ENCODE measurements at regions not wholly inside any gene's neighbourhood (a gene's known extent, or its start where the extent isn't known, plus 50 kb on each side); places are given as distances from the start of the nearest gene placed in this dataset.

DNA sequence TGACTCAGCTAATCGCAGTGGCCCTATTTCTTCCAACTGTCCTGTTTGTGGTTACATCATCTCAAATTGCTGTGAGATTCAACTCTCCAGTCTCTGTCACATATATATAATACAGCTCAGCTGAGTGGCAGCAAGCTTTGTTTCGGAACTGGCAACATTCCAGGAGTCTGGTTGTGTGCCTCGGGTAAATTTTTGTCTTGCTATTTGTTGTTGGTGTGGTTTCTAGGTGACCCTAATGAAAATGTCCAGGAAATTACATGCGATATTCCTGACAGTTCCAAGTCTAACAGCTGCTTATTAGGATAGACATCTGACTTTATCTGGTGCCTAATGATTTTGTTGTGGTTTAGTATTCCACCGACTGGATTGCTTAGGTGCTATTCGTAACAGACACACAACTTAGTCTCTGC, 581.8 kb downstream of the CD109 start:
- no peak overlapping the region for H3K27ac ChIP-seq
- ChIA-PET CTCF (interaction anchor here (0.6 to 0.8 kb wide), 2 partner anchors 11 to 76 kb away, joined by 3 read pairs; no protein-coding TSS in a partner anchor), POLR2A (ENCODE audit: low non-redundant PET) (no interaction called here)
- DNase-seq (ENCODE audit: low spot score): no peak
- no peak for TF ChIP-seq CTCF (conservative IDR thresholded peaks at IDR 0.05; ENCODE audit: low read depth)

DNA sequence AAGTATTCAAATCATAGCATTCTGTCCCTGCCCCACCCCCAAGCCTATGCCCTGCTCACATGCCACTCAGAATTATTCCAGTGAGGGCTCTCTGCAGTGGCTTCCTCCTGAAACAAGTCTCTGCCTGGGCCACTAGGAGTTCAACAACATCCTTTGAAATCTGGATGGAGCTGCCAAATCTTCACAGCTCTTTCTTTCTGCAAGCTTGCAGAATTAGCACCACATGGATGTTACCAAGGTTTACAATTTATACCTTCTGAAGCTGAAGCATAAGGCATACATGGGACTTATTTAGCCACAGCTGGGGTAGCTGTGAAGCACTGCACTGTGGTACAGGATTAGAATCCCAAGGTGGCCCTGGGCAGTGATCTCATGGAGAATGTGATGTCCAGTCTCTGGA, 577.5 kb downstream of the CD109 start:
- POLR2A ChIA-PET (ENCODE audit: low non-redundant PET): no interaction called here
- DNase-seq (ENCODE audit: low spot score): no peak
- no peak overlapping the region for H3K27ac ChIP-seq
- CTCF ChIA-PET: no interaction called here
- TF ChIP-seq CTCF (conservative IDR thresholded peaks at IDR 0.05; ENCODE audit: low read depth): no peak

DNA sequence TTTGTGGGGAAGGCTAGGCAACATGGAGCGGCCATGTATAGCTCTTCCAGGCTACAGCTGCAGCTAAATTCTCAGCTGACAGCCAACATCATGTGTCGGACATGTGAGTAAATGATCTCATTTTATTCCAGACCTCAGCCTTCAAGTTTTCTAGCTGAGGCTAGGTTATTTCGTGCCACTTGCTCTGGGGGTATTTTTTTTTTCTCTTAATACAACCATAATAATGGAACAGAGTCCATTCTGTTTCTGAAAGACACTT, 573.5 kb downstream of the CD109 start:
- no peak for TF ChIP-seq CTCF (conservative IDR thresholded peaks at IDR 0.05; ENCODE audit: low read depth)
- no peak for DNase-seq (ENCODE audit: low spot score)
- POLR2A ChIA-PET (ENCODE audit: low non-redundant PET): no interaction called here
- CTCF ChIA-PET: no interaction called here
- H3K27ac ChIP-seq: no peak overlapping the region

DNA sequence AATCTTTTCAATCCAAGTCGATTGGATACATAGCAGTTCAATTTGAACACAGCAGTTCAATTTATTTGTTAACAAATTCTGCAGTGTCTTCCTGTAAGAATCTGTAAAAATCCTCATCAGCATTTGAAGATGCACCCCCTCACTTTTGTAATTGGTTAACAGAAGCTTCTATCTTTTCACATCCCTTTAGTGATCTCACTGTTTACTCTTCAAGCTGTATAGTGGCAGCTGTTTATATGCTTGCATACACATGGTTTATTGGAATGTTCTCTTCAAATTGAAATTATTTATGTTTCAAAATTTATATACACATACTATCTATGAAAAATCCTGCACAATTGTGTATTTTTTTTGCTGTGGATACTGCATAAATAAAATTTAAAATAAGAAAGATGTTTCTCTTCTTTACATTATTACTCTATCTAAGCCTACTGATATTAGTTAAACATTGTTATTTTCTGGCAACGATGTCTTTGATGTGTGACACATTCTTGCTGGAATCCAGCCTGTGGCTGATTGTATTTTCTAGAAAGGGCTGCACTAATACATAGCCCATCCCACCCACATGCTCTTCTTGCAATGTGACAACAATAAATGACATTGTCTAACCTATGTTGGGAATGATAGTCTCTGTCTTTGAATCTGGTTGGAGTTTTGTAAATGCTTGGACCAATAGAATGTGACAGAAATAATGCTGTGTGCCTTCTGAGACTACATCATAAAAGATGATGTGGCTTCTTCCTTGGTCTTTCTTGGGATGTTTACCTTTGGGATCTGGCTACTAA, 573.0 kb downstream of the CD109 start:
- no peak for TF ChIP-seq CTCF (conservative IDR thresholded peaks at IDR 0.05; ENCODE audit: low read depth)
- H3K27ac ChIP-seq: no peak overlapping the region
- ChIA-PET POLR2A (ENCODE audit: low non-redundant PET) (no interaction called here), CTCF (no interaction called here)
- DNase-seq (ENCODE audit: low spot score): no peak

GRCh38 chr6:74259981-74260380, 564.0 kb downstream of the CD109 start:
- no peak for TF ChIP-seq CTCF (conservative IDR thresholded peaks at IDR 0.05; ENCODE audit: low read depth)
- POLR2A ChIA-PET (ENCODE audit: low non-redundant PET): no interaction called here
- CTCF ChIA-PET: interaction anchor here (0.5 to 0.6 kb wide), 2 partner anchors 95 to 290 kb away, joined by 3 to 4 read pairs; no protein-coding TSS in a partner anchor

GRCh38 chr6:74256781-74257180, 560.8 kb downstream of the CD109 start:
- no peak for DNase-seq (ENCODE audit: low spot score)
- TF ChIP-seq CTCF (conservative IDR thresholded peaks at IDR 0.05; ENCODE audit: low read depth): no peak
- H3K27ac ChIP-seq: no peak overlapping the region
- POLR2A ChIA-PET (ENCODE audit: low non-redundant PET): no interaction called here
- CTCF ChIA-PET: interaction anchor here (0.7 kb wide), 1 partner anchor 550 kb away, joined by 3 read pairs; no protein-coding TSS in a partner anchor

More at GRCh38 chr6:74259981-74260380, 564.0 kb downstream of the CD109 start:
- DNase-seq (ENCODE audit: low spot score): no peak
- H3K27ac ChIP-seq: no peak overlapping the region
